ENCODE measurements at regions not wholly inside any gene's neighbourhood (a gene's known extent, or its start where the extent isn't known, plus 50 kb on each side); places are given as distances from the start of the nearest gene placed in this dataset.

DNA sequence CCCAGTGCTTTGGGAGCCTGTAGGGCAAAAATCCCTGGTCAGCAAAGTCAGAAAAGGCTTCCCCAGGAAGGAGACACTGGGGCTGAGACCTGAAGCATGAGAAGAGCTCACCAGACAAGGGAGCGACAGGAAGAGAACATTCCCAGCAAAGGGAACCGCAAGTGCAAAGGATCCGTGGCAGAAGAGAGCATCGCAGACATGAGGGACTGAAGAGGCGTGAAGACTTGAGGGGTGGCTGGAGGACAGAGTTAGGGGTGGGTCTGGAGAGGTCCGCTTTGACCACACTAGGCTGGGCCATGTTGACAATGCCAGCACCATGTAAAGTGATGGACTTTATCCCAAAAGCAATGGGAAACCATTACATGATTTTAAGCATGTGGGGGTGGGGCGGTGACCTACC is 128.1 kb upstream of the IRX3 start:
- CTCF ChIA-PET: no interaction called here
- Mint-ChIP-seq H3K36me3 (no peaks in the 10 kb centered on the region), H3K9me3 (ENCODE audit: low read depth) (no peaks in the 10 kb centered on the region), H3K27ac (no peak overlapping the region), H3K4me1 (no peaks in the 10 kb centered on the region), H3K27me3 (peaks cover 4% of the 10 kb centered on the region), H3K4me3 (no peak overlapping the region)
- ATAC-seq: no peak
- DNase-seq: no peak

DNA sequence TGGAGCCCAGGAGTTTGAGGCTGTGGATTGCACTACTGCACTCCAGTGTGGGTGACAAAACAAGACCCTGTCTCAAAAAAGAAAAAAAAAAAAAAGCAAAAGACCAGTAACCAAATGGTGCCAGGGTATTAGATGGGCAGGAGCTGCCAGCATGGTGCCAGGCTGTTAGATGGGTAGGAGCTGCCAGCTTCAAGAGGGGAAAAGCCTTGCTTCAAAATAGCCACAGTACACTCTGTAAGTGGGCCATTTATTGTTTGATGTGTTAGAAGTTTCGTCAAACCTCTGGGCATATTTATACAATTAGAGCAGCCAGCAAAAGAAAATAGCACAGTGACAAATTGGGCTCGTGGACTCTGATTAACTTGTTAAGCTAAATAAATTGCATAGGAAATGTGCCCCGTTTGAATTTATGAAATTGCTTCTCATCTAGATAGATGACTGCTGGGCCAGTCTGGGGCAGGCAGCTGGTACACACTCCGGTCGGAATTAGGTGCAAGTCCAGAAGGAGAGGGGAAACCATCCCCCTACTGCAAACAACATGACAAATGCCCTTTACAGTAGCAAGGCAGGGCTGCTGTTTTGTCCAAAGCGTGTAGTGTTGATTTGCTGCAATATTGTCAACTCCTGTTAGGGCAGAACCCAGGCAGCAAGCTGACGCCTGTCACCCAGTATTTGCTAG is 126.3 kb upstream of the IRX3 start:
- H3K9me3 Mint-ChIP-seq (ENCODE audit: low read depth): no peaks in the 10 kb centered on the region
- CTCF ChIA-PET: interaction anchor here (0.6 kb wide), 1 partner anchor 107 kb away, joined by 3 read pairs; no protein-coding TSS in a partner anchor
- H3K36me3 Mint-ChIP-seq: no peaks in the 10 kb centered on the region
- no peaks in the 10 kb centered on the region for H3K4me1 Mint-ChIP-seq
- no peak for DNase-seq
- no peak overlapping the region for H3K27ac Mint-ChIP-seq
- ATAC-seq: no peak
- peaks cover 4% of the 10 kb centered on the region for H3K27me3 Mint-ChIP-seq
- H3K4me3 Mint-ChIP-seq: no peak overlapping the region

GRCh38 chr16:54412037-54412436 is 125.5 kb upstream of the IRX3 start:
- Mint-ChIP-seq H3K27ac (no peak overlapping the region), H3K4me1 (no peaks in the 10 kb centered on the region), H3K4me3 (no peak overlapping the region), H3K9me3 (ENCODE audit: low read depth) (no peaks in the 10 kb centered on the region), H3K36me3 (no peaks in the 10 kb centered on the region), H3K27me3 (peaks cover 4% of the 10 kb centered on the region)
- no peak for ATAC-seq
- no peak for DNase-seq
- CTCF ChIA-PET: interaction anchor here (0.6 kb wide), 1 partner anchor 108 kb away, joined by 3 read pairs; no protein-coding TSS in a partner anchor

DNA sequence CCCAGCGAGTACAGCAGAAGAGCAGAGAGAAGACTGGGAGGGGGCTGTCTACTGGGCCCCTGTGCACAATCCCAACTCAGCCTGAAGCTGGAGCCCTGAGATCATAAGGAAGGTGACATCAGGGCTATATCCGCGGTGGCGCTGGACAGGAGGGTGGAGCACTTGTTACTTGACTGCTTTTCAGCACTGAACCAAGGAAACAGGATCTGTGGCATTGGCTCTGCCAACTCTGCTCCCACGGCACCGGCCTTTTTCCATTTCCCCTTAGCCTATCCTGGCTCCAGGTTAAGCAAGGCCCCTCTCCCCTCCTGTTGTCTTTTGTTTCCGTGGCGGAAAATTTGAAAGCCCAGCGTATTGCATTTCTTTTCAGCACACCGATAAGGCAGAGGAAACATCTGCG is 125.0 kb upstream of the IRX3 start:
- CTCF ChIA-PET: no interaction called here
- Mint-ChIP-seq H3K27me3 (peaks cover 4% of the 10 kb centered on the region), H3K27ac (no peak overlapping the region), H3K4me1 (no peaks in the 10 kb centered on the region), H3K9me3 (ENCODE audit: low read depth) (no peaks in the 10 kb centered on the region), H3K36me3 (no peaks in the 10 kb centered on the region), H3K4me3 (no peak overlapping the region)
- ATAC-seq (no peak), DNase-seq (no peak)

- no peaks in the 10 kb centered on the region for H3K36me3 Mint-ChIP-seq
- H3K27ac Mint-ChIP-seq: no peak overlapping the region
These were observed 123.4 kb upstream of the IRX3 start for GRCh38 chr16:54409982-54410381.

GRCh38 chr16:54407596-54407995 is 121.0 kb upstream of the IRX3 start:
- ATAC-seq (no peak), DNase-seq (no peak)
- no peaks in the 10 kb centered on the region for H3K4me1 Mint-ChIP-seq
- no peaks in the 10 kb centered on the region for H3K9me3 Mint-ChIP-seq (ENCODE audit: low read depth)
- H3K4me3 Mint-ChIP-seq: no peak overlapping the region
- no peaks in the 10 kb centered on the region for H3K36me3 Mint-ChIP-seq
- peaks cover 4% of the 10 kb centered on the region for H3K27me3 Mint-ChIP-seq
- CTCF ChIA-PET: no interaction called here
- H3K27ac Mint-ChIP-seq: no peak overlapping the region

More at GRCh38 chr16:54409982-54410381, 123.4 kb upstream of the IRX3 start:
- CTCF ChIA-PET: no interaction called here
- H3K4me3 Mint-ChIP-seq: no peak overlapping the region
- DNase-seq (no peak), ATAC-seq (no peak)
- no peaks in the 10 kb centered on the region for H3K4me1 Mint-ChIP-seq
- no peaks in the 10 kb centered on the region for H3K9me3 Mint-ChIP-seq (ENCODE audit: low read depth)
- H3K27me3 Mint-ChIP-seq: peaks cover 4% of the 10 kb centered on the region

DNA sequence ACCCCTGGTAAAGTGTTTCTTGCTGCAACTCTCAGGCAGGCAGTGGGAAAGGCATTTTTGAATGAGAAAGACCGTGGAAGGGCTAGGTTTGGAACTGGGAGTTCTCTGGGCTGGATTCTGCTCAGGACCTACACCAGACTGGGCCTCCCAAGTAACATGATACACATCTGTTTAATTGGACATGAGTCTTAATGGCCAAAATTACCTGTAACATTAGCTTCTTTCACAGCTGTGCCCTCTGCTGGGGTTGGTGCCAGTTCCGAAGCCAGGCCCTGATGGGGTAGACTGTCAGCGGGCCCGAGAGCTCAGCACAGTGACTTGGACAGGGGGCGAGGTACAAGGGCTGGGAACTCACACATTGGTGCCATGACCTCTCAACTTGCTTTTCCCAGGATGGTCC is 118.9 kb upstream of the IRX3 start:
- Mint-ChIP-seq H3K9me3 (ENCODE audit: low read depth) (no peaks in the 10 kb centered on the region), H3K27me3 (no peaks in the 10 kb centered on the region), H3K4me1 (no peaks in the 10 kb centered on the region), H3K27ac (no peak overlapping the region), H3K36me3 (no peaks in the 10 kb centered on the region), H3K4me3 (no peak overlapping the region)
- no peak for ATAC-seq
- CTCF ChIA-PET: no interaction called here
- DNase-seq: no peak

GRCh38 chr16:54403580-54403979 is 117.0 kb upstream of the IRX3 start:
- Mint-ChIP-seq H3K27ac (no peak overlapping the region), H3K4me1 (no peaks in the 10 kb centered on the region), H3K9me3 (ENCODE audit: low read depth) (no peaks in the 10 kb centered on the region), H3K27me3 (no peaks in the 10 kb centered on the region), H3K36me3 (no peaks in the 10 kb centered on the region), H3K4me3 (no peak overlapping the region)
- CTCF ChIA-PET: no interaction called here
- DNase-seq (no peak), ATAC-seq (no peak)

DNA sequence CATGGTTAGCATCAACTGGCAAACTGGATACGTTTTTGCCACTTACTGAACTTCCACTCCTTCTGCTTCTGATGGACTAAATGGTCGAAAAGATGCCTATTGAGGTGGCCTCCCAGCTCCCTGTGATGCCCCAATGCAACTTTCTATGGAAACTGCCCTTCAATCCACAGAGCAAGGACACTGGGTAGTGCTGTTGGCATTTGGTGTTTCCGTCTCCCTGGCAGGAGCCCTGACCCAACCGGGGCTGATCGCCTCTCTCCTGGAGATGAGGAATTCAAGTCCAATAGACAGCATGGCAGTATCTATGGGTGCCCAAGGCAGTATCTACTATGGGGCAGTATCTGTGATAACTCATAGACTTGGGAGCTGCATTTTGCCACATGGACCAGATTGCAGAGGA is 116.3 kb upstream of the IRX3 start:
- Mint-ChIP-seq H3K36me3 (no peaks in the 10 kb centered on the region), H3K9me3 (ENCODE audit: low read depth) (no peaks in the 10 kb centered on the region), H3K4me3 (no peak overlapping the region), H3K27ac (no peak overlapping the region), H3K4me1 (no peaks in the 10 kb centered on the region), H3K27me3 (no peaks in the 10 kb centered on the region)
- CTCF ChIA-PET: no interaction called here
- no peak for ATAC-seq
- no peak for DNase-seq

GRCh38 chr16:54402270-54402669 is 115.7 kb upstream of the IRX3 start:
- Mint-ChIP-seq H3K27ac (no peak overlapping the region), H3K9me3 (ENCODE audit: low read depth) (no peaks in the 10 kb centered on the region), H3K27me3 (no peaks in the 10 kb centered on the region), H3K36me3 (no peaks in the 10 kb centered on the region), H3K4me1 (no peaks in the 10 kb centered on the region), H3K4me3 (no peak overlapping the region)
- CTCF ChIA-PET: no interaction called here
- ATAC-seq: no peak
- no peak for DNase-seq

GRCh38 chr16:54400261-54400660 is 113.7 kb upstream of the IRX3 start:
- CTCF ChIA-PET: no interaction called here
- Mint-ChIP-seq H3K4me3 (no peak overlapping the region), H3K4me1 (no peaks in the 10 kb centered on the region), H3K9me3 (ENCODE audit: low read depth) (no peaks in the 10 kb centered on the region), H3K36me3 (no peaks in the 10 kb centered on the region), H3K27ac (no peak overlapping the region), H3K27me3 (no peaks in the 10 kb centered on the region)
- ATAC-seq: no peak
- no peak for DNase-seq

DNA sequence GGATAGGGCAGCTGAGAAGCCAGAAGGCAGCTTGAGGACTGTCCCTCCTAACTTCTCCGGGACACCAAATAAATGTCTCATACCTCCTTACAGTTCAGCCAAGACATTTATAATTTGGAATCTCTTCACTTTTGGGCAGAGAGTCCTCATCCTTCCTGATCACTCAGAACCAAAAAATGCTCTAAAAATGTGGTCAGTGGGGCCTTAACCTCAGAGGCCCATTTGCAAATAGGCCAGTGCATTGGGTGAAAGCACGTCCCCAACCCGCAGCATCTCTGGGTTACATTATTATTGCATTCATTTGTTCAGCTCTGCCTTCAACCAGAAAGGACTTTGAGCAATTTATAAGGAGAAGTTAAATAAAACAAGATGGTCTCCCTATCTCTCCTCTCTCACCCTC is 112.4 kb upstream of the IRX3 start:
- Mint-ChIP-seq H3K9me3 (ENCODE audit: low read depth) (no peaks in the 10 kb centered on the region), H3K27ac (no peak overlapping the region), H3K4me1 (no peaks in the 10 kb centered on the region), H3K27me3 (no peaks in the 10 kb centered on the region), H3K36me3 (no peaks in the 10 kb centered on the region), H3K4me3 (no peak overlapping the region)
- ATAC-seq: no peak
- no peak for DNase-seq
- CTCF ChIA-PET: no interaction called here

DNA sequence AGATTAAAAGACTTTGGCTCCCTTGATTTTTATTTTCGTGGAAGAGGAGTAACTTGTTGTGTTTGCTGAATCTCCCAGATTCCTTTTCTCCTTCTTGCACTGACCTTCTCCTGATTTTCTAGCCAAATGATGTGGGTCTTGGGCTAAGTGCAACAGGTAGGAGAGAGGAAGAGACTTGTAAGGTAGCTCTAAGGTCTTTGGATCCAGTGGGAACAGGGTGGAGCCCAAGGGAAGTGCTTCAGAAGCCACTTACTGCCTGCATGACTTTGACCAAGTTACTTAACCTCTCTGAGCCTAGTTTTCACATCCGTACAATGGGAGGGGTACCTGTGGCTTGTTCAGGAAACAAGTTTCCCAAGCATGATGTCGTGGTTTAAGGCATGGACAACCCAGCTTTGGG is 111.3 kb upstream of the IRX3 start:
- no peak overlapping the region for H3K27ac Mint-ChIP-seq
- H3K9me3 Mint-ChIP-seq (ENCODE audit: low read depth): no peaks in the 10 kb centered on the region
- H3K27me3 Mint-ChIP-seq: no peaks in the 10 kb centered on the region
- no peak for DNase-seq
- CTCF ChIA-PET: no interaction called here
- H3K4me3 Mint-ChIP-seq: no peak overlapping the region
- no peak for ATAC-seq
- no peaks in the 10 kb centered on the region for H3K36me3 Mint-ChIP-seq
- no peaks in the 10 kb centered on the region for H3K4me1 Mint-ChIP-seq

DNA sequence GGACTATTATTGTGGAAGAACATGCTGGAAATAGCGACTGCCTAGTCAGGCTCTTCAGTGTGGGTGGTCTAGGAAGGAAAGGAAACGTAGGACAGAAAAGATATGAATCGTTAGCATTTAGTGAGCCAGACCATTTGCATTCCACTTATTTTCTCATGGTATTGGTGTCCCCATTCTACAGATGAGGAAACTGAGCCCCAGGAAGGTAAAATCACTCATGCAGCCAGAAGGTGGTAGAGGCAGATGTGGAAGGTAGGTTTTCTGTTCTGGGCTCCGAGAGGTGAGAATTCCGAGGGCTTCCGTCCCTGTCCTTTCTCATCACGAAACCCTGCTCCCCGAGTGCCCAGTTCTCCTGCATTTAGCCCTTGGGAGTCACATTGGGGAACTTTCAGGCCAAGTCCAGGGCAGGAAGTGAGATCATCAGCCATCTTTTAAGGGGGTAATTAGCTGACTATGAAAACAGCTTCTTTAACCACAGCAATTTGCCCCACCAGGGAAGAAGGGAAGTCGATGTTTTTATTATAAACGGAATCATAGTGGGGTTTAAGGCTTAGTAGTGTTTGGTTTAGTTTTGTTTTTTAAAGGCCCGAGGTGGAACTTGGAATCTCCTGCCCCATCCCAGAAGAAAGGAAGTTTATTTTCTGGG is 110.7 kb upstream of the IRX3 start:
- no peak overlapping the region for H3K4me3 Mint-ChIP-seq
- no peaks in the 10 kb centered on the region for H3K36me3 Mint-ChIP-seq
- no peak overlapping the region for H3K27ac Mint-ChIP-seq
- H3K27me3 Mint-ChIP-seq: no peaks in the 10 kb centered on the region
- CTCF ChIA-PET: no interaction called here
- no peak for DNase-seq
- H3K4me1 Mint-ChIP-seq: no peaks in the 10 kb centered on the region
- no peak for ATAC-seq
- no peaks in the 10 kb centered on the region for H3K9me3 Mint-ChIP-seq (ENCODE audit: low read depth)
